ENCODE measurements at regions not wholly inside any gene's neighbourhood (a gene's known extent, or its start where the extent isn't known, plus 50 kb on each side); places are given as distances from the start of the nearest gene placed in this dataset.

DNA sequence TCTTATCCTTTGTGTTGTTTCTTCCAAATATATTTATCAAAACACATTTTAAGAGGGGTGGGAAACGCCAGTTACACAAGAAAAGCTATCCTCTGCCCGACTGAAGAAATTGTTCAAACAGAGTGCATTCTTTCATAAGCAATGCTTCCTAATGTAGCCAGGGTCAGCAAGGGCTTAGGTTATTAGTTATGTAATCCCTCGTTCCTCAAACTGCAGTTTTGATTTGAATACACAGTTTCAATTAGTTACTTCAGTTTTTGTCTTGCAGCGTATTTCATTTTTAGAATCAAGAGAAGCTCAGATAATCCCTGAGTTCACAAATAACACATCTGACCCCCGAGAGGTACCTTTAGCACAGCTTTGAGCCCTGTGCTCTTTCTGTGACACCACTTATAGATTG, 141.7 kb upstream of the NRIP1 start:
- no peak overlapping the region for H3K4me2 ChIP-seq (ENCODE audit: low read depth, low read length)
- H3K27me3 ChIP-seq (ENCODE audit: control insufficient read depth, insufficient read depth, low read length) = no peaks in the 10 kb centered on the region; the same call in 1 of the 2 replicates
- no peaks in the 10 kb centered on the region for H3K79me1 ChIP-seq (ENCODE audit: low read depth in 1 of 2, low read length in 2 of 2)
- no peaks in the 10 kb centered on the region for H4K20me1 ChIP-seq (ENCODE audit: insufficient read depth, low read length)
- ChIA-PET CTCF (no interaction called here), POLR2A (ENCODE audit: unreplicated experiment) (no interaction called here)
- BruUV-seq (replicated peaks) = no TSS peak
- H3K23ac ChIP-seq (ENCODE audit: low read depth, low read length) = no peak overlapping the region
- H3K36me3 ChIP-seq (ENCODE audit: control insufficient read depth, insufficient read depth, low read length) = no peaks in the 10 kb centered on the region
- no peak overlapping the region for H3K14ac ChIP-seq (replicated peaks; ENCODE audit: low read depth, low read length)
- no peak overlapping the region for H3K4me3 ChIP-seq (ENCODE audit: insufficient read depth, low read depth, low read length)
- no peak overlapping the region for H2BK20ac ChIP-seq (ENCODE audit: low read depth, low read length)
- no peak overlapping the region for H2AK5ac ChIP-seq (ENCODE audit: low read depth, low read length)
- H3K56ac ChIP-seq (ENCODE audit: extremely low read depth, insufficient read depth, low read length) = no peak overlapping the region
- H2AFZ ChIP-seq (replicated peaks; ENCODE audit: low read length, poor library complexity) = no peak overlapping the region
- ATAC-seq (ENCODE audit: low read depth) (no peak), DNase-seq (no peak)
- no peaks in the 10 kb centered on the region; the same call in 1 of the 2 replicates for H3K9me3 ChIP-seq (ENCODE audit: control insufficient read depth, insufficient read depth, low read length)
- no peaks in the 10 kb centered on the region for H3K9me1 ChIP-seq (ENCODE audit: insufficient read depth, low read length)
- no CpG with 5 or more reads among the region's 5 CpGs for WGBS, 2 experiments (ENCODE audit: extremely low coverage in 2 of 2, insufficient read length in 1 of 2)
- no peak overlapping the region for H3K27ac ChIP-seq (ENCODE audit: insufficient read depth, low read length)
- no peak overlapping the region for H3K4ac ChIP-seq (ENCODE audit: low read depth, low read length)
- TF ChIP-seq, protein P1, sequence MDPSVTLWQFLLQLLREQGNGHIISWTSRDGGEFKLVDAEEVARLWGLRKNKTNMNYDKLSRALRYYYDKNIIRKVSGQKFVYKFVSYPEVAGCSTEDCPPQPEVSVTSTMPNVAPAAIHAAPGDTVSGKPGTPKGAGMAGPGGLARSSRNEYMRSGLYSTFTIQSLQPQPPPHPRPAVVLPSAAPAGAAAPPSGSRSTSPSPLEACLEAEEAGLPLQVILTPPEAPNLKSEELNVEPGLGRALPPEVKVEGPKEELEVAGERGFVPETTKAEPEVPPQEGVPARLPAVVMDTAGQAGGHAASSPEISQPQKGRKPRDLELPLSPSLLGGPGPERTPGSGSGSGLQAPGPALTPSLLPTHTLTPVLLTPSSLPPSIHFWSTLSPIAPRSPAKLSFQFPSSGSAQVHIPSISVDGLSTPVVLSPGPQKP (IDR thresholded peaks at IDR 0.05; ENCODE audit: borderline replicate concordance, low read depth, low read length) = no peak
- no peak for TF ChIP-seq RAD21 (IDR thresholded peaks at IDR 0.05; ENCODE audit: low read length)
- TF ChIP-seq NFE2L2 (IDR thresholded peaks at IDR 0.05; ENCODE audit: low read depth, low read length) = no peak
- TF ChIP-seq MAZ (IDR thresholded peaks at IDR 0.05; ENCODE audit: borderline replicate concordance, low read depth, low read length) = no peak
- TF ChIP-seq RFX5 (IDR thresholded peaks at IDR 0.05; ENCODE audit: low read depth, low read length) = no peak
- TF ChIP-seq CHD1 (IDR thresholded peaks at IDR 0.05; ENCODE audit: low read depth, low read length) = no peak
- TF ChIP-seq CEBPB (IDR thresholded peaks at IDR 0.05; ENCODE audit: low read depth, low read length) = no peak
- TF ChIP-seq POLR2A (IDR thresholded peaks at IDR 0.05; ENCODE audit: low read depth, low read length) = no peak
- in situ Hi-C loops (cut with MboI; ENCODE audit: low sequenced_read_pairs) = no loop called here
- no peak overlapping the region for H3K9ac ChIP-seq (ENCODE audit: low read depth, low read length)
- H2BK15ac ChIP-seq (ENCODE audit: low read depth, low read length) = no peak overlapping the region
- no peak overlapping the region for H4K91ac ChIP-seq (ENCODE audit: insufficient read depth, low read depth, low read length)
- no peak overlapping the region for H4K5ac ChIP-seq (ENCODE audit: low read depth, low read length)
- H3K4me1 ChIP-seq (ENCODE audit: control insufficient read depth, insufficient read depth, low read length) = no peaks in the 10 kb centered on the region
- intact Hi-C loops (cut with micrococcal nuclease) = no loop called here
- no peak overlapping the region for H4K8ac ChIP-seq (ENCODE audit: low read depth in 2 of 2, low read length in 2 of 2)
- no peak overlapping the region for H3K18ac ChIP-seq (ENCODE audit: low read depth, low read length)
- dilution Hi-C loops (cut with HindIII; ENCODE audit: low sequenced_read_pairs, unreplicated experiment) = no loop called here
- H2BK120ac ChIP-seq (ENCODE audit: low read depth, low read length) = no peak overlapping the region
- H2AK9ac ChIP-seq (replicated peaks; ENCODE audit: low read depth, low read length, poor library complexity) = no peak overlapping the region
- no peak overlapping the region for H2BK5ac ChIP-seq (ENCODE audit: low read depth, low read length, poor library complexity, severe bottlenecking)

All from IMR-90 (cell line).